Suprapubic skin (tissue), 4 donors: ENCODE measurements at regions not wholly inside any gene's neighbourhood (a gene's known extent, or its start where the extent isn't known, plus 50 kb on each side); places are given as distances from the start of the nearest gene placed in this dataset.

ENCODE experiments used
- EP300 ChIP-seq: sonication (generic); formaldehyde crosslinking; IDR thresholded peaks from one replicate; pipeline ENCODE4 v1.6.1; 2017; ENCODE audit warnings: antibody characterized with exemption
- POLR2AphosphoS5 ChIP-seq, 3 donors: sonication (generic); formaldehyde crosslinking; IDR thresholded peaks; one replicate each; pipeline ENCODE4 v1.6.1; 2017; ENCODE audit warnings: antibody characterized with exemption in 3 of 3
- TF ChIP-seq, protein P1 (sequence below), 2 donors: fragments of 200-600 bp in 1 of 2; fragments of 450-650 bp in 1 of 2; sonication (generic) in 1 of 2; IDR thresholded peaks; one replicate each; pipeline ENCODE4 v1.5.1; 2016 to 2019; ENCODE audit warnings: antibody characterized with exemption in 2 of 2, mild to moderate bottlenecking in 1 of 2, moderate library complexity in 1 of 2

DNA sequence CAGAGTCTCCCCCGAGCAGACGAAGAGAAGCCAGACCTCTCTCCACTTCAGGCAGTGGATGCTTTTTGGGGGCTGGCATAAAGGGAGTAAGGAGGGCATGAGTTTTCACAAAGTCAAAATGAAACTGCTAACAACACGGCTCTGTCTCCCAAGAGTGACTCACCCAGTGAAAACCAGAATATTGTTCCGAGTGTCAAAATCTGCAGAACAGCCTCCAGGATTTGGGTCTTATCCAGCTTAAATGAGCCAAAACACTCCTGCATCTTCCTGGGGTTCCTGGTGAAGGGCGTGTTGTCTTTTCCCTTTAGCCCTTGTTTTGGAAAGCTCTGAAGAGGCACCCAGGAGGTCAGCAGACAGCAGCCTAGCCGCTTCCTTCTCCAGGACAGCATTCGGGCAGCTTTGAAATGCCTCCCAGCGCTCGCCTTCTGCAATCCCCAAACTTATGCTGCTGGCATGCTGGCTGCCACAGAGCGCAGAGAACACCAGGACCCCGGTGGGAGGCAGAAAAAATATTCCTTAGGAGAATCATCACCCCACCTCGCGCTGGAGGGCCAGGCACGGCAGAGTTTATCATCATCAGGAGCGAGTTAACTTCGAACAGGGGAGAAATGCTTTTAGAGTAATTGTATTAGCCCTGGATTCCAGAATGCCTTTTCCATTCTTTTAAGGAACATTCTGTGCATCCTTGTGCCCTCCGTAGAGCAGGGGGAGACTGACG, 117.7 kb upstream of the NCOR2 start:
- TF ChIP-seq, protein P1, sequence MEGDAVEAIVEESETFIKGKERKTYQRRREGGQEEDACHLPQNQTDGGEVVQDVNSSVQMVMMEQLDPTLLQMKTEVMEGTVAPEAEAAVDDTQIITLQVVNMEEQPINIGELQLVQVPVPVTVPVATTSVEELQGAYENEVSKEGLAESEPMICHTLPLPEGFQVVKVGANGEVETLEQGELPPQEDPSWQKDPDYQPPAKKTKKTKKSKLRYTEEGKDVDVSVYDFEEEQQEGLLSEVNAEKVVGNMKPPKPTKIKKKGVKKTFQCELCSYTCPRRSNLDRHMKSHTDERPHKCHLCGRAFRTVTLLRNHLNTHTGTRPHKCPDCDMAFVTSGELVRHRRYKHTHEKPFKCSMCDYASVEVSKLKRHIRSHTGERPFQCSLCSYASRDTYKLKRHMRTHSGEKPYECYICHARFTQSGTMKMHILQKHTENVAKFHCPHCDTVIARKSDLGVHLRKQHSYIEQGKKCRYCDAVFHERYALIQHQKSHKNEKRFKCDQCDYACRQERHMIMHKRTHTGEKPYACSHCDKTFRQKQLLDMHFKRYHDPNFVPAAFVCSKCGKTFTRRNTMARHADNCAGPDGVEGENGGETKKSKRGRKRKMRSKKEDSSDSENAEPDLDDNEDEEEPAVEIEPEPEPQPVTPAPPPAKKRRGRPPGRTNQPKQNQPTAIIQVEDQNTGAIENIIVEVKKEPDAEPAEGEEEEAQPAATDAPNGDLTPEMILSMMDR (IDR thresholded peaks at IDR 0.05): no peak
- no peak for TF ChIP-seq EP300
- TF ChIP-seq POLR2AphosphoS5 (IDR thresholded peaks at IDR 0.05): no peak
